ENCODE measurements at regions not wholly inside any gene's neighbourhood (a gene's known extent, or its start where the extent isn't known, plus 50 kb on each side); places are given as distances from the start of the nearest gene placed in this dataset.

DNA sequence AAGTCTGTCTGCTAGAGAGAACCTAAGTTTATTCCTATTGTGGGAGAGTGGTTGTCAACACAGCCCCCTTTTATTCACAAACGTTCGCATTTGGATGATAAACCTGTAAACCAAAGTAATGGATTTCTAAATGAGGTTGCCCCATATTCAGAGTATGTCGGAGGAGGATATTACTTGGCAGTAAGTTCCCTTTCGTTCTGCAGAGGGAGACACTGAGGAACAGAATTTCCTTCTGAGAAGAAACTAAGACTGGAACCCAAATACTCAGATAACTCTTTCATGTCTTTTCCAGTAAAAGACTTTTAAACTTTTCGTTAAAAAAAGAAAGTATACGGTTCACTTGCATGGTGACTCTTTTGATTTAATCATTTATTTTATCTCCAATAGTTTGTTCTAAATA lies 754.6 kb upstream of the MMS22L start:
- no peak for TF ChIP-seq POLR2A (IDR thresholded peaks at IDR 0.05)
- TF ChIP-seq, protein P1, sequence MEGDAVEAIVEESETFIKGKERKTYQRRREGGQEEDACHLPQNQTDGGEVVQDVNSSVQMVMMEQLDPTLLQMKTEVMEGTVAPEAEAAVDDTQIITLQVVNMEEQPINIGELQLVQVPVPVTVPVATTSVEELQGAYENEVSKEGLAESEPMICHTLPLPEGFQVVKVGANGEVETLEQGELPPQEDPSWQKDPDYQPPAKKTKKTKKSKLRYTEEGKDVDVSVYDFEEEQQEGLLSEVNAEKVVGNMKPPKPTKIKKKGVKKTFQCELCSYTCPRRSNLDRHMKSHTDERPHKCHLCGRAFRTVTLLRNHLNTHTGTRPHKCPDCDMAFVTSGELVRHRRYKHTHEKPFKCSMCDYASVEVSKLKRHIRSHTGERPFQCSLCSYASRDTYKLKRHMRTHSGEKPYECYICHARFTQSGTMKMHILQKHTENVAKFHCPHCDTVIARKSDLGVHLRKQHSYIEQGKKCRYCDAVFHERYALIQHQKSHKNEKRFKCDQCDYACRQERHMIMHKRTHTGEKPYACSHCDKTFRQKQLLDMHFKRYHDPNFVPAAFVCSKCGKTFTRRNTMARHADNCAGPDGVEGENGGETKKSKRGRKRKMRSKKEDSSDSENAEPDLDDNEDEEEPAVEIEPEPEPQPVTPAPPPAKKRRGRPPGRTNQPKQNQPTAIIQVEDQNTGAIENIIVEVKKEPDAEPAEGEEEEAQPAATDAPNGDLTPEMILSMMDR (IDR thresholded peaks at IDR 0.05): no peak
- H3K27ac ChIP-seq: no peak overlapping the region
- H3K4me3 ChIP-seq: no peak overlapping the region
- H3K9me3 ChIP-seq (replicated peaks in 1 of 3): no peaks in the 10 kb centered on the region
- intact Hi-C loops (cut with DNase I): no loop called here
- 47 to 61% (median 54%) methylated on average over 6 of the region's 6 CpGs for WGBS, 4 donors
- no peaks in the 10 kb centered on the region for H3K36me3 ChIP-seq (replicated peaks in 1 of 2)
- DNase-seq: no peak
- H3K27me3 ChIP-seq: no peaks in the 10 kb centered on the region
- H3K4me1 ChIP-seq (replicated peaks in 1 of 2): no peaks in the 10 kb centered on the region

DNA sequence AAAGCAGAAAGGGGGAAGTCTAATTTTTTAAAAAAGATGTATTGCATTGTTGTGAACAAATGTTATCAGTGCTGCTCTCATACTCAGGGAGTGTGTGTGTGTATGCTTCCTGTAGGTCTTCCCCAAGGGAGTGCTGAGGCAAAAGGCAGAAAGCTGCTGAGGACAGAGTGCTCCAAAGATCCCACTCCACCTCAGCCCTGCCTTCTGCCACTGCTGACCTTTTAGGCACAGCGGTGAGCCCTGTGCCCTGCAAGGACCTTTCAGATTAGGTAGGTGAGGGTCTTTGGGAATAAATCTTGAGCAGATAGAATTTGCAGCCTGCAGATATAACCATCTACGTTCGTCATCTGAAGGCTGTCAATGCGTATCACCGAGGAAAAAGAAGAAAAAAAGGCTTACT lies 756.4 kb upstream of the MMS22L start:
- H3K27me3 ChIP-seq: no peaks in the 10 kb centered on the region
- intact Hi-C loops (cut with DNase I): no loop called here
- DNase-seq: no peak
- WGBS, 4 donors: 34 to 45% (median 41%) methylated on average over 5 of the region's 5 CpGs
- H3K4me3 ChIP-seq: no peak overlapping the region
- H3K36me3 ChIP-seq (replicated peaks in 1 of 2): no peaks in the 10 kb centered on the region
- H3K27ac ChIP-seq: no peak overlapping the region
- TF ChIP-seq POLR2A (IDR thresholded peaks at IDR 0.05): no peak
- TF ChIP-seq, protein P1 (IDR thresholded peaks at IDR 0.05): no peak
- no peaks in the 10 kb centered on the region for H3K4me1 ChIP-seq (replicated peaks in 1 of 2)
- H3K9me3 ChIP-seq (replicated peaks in 1 of 3): no peaks in the 10 kb centered on the region

DNA sequence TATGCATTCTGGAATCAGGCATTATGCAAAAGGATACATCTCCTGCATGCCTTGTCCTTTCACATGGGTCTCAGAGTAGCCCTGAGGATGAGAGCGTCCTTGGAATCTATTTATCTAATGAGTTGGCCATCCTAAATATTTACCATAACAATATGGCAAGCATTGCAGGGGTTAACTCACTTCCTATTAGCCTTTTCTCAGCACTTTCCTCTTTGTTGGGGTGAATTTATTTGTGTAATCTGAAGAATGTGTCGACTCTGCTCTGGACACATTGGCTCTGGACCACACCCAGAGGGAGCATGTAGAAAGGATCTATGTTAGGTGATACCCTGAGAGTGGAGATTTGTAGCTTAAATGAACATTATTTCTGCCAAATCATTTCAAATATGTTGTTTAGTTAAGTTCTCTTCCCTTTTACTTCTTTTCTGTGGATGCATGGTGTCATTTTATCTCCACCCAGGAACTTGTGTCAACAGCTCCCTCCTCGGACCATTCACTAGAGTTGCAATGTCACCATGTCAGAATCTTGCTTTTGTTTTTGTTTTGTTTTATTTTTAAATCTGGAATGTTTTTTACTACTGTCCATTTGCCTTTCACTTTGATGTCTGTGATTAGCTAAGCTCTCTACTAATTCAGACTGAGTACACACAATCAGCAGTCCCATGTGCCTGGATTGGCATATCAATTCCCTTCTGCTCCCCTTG lies 757.0 kb upstream of the MMS22L start:
- H3K36me3 ChIP-seq (replicated peaks in 1 of 2): no peaks in the 10 kb centered on the region
- H3K4me1 ChIP-seq (replicated peaks in 1 of 2): no peaks in the 10 kb centered on the region
- no peak for DNase-seq
- intact Hi-C loops (cut with DNase I): no loop called here
- 25 to 34% (median 33%) methylated on average over 3 of the region's 3 CpGs for WGBS, 4 donors
- TF ChIP-seq, protein P1 (IDR thresholded peaks at IDR 0.05): no peak
- no peak for TF ChIP-seq POLR2A (IDR thresholded peaks at IDR 0.05)
- H3K4me3 ChIP-seq: no peak overlapping the region
- no peak overlapping the region for H3K27ac ChIP-seq
- no peaks in the 10 kb centered on the region for H3K27me3 ChIP-seq
- H3K9me3 ChIP-seq (replicated peaks in 1 of 3): no peaks in the 10 kb centered on the region

DNA sequence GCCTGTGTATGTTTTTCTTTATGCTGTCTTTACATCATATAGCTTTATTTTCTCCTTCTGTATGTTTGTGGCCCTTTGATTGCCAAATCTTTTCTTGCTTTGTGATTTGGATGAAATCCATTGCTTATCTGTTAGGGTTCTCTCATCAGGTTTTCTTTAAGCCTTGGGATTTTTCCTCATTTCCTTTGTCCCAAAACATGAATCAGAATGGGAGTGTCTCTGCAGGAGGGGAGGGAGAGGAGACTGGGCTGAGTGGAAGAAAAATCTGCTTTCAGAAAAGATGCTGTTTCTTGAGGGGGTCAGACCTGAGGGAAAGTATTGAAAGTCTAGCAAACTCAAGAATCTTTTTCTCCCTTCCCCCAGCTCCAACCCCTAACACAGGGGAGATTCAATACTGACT lies 758.0 kb upstream of the MMS22L start:
- DNase-seq: no peak
- Histone ChIP-seq H3K4me1 (replicated peaks in 1 of 2) (no peaks in the 10 kb centered on the region), H3K27me3 (peaks cover 2% of the 10 kb centered on the region), H3K4me3 (no peak overlapping the region), H3K36me3 (replicated peaks in 1 of 2) (no peaks in the 10 kb centered on the region), H3K27ac (no peak overlapping the region), H3K9me3 (replicated peaks in 1 of 3) (no peaks in the 10 kb centered on the region)
- intact Hi-C loops (cut with DNase I): no loop called here
- TF ChIP-seq, protein P1 (IDR thresholded peaks at IDR 0.05): no peak
- TF ChIP-seq POLR2A (IDR thresholded peaks at IDR 0.05): no peak
